IMR-90 (cell line): ENCODE measurements at regions not wholly inside any gene's neighbourhood (a gene's known extent, or its start where the extent isn't known, plus 50 kb on each side); places are given as distances from the start of the nearest gene placed in this dataset.

Experiments used
- ATAC-seq: fragments of 200-7000 bp; cut with Tn5 transposase; 2 replicates; pipeline ENCODE4 v1.9.1; 2020; ENCODE audit warnings: low read depth, mild to moderate bottlenecking, moderate library complexity
- BruUV-seq: library from RNA; stranded (reverse); fragments of 400-500 nt; replicated peaks from 2 replicates; lab custom pipeline; 2021; lab: Mats Ljungman, UMichigan
- CTCF ChIA-PET: fragments of 300-600 bp; formaldehyde crosslinking; extraction: SDS; loops from one replicate; lab custom pipeline; 2021; ENCODE audit warnings: antibody characterized with exemption; lab: Yijun Ruan, JAX
- POLR2A ChIA-PET: fragments of 300-600 bp; sonication (Branson Sonifier 250); formaldehyde crosslinking; loops from one replicate; lab custom pipeline; 2022; ENCODE audit warnings: antibody characterized with exemption; ENCODE audit not compliant: unreplicated experiment; lab: Charles Lee
- DNase-seq: peaks from one replicate; pipeline ENCODE4 v3.0.0; 2013
- H2AFZ ChIP-seq: replicated peaks from 2 replicates; pipeline ENCODE3; 2013; ENCODE audit warnings: low read length, mild to moderate bottlenecking; ENCODE audit not compliant: poor library complexity
- H2AK5ac ChIP-seq: 2 replicates; pipeline ENCODE4 v1.6.1; 2013; ENCODE audit warnings: low read depth, low read length, inconsistent platforms
- H2AK9ac ChIP-seq: replicated peaks from 2 replicates; pipeline ENCODE3; 2013; ENCODE audit warnings: mild to moderate bottlenecking, low read depth, low read length, moderate library complexity; ENCODE audit not compliant: poor library complexity
- H2BK120ac ChIP-seq: 2 replicates; pipeline ENCODE4 v1.6.1; 2013; ENCODE audit warnings: low read depth, low read length, inconsistent platforms
- H2BK15ac ChIP-seq: 3 replicates; pipeline ENCODE4 v1.6.1; 2013; ENCODE audit warnings: low read depth, low read length, inconsistent platforms
- H2BK20ac ChIP-seq: 2 replicates; pipeline ENCODE4 v1.6.1; 2013; ENCODE audit warnings: low read depth, mild to moderate bottlenecking, inconsistent platforms, low read length, moderate library complexity
- H2BK5ac ChIP-seq: 2 replicates; pipeline ENCODE4 v1.6.1; 2013; ENCODE audit warnings: mild to moderate bottlenecking, low read depth, low read length, inconsistent platforms; ENCODE audit not compliant: poor library complexity, severe bottlenecking
- H3K14ac ChIP-seq: replicated peaks from 2 replicates; pipeline ENCODE4 v1.6.1; 2013; ENCODE audit warnings: low read depth, low read length, inconsistent platforms
- H3K18ac ChIP-seq: 2 replicates; pipeline ENCODE4 v1.6.1; 2013; ENCODE audit warnings: low read depth, low read length, control low read depth
- H3K23ac ChIP-seq: 2 replicates; pipeline ENCODE4 v1.6.1; 2013; ENCODE audit warnings: low read depth, low read length, inconsistent platforms
- H3K27ac ChIP-seq: 2 replicates; pipeline ENCODE4 v1.5.1; 2013; ENCODE audit warnings: mild to moderate bottlenecking, control low read depth, low read length; ENCODE audit not compliant: insufficient read depth
- H3K27me3 ChIP-seq: 2 replicates; pipeline ENCODE4 v1.6.1; 2013; ENCODE audit warnings: low read length; ENCODE audit not compliant: control insufficient read depth, insufficient read depth
- H3K36me3 ChIP-seq: 2 replicates; pipeline ENCODE4 v1.6.1; 2013; ENCODE audit warnings: low read length, mixed read lengths; ENCODE audit not compliant: control insufficient read depth, insufficient read depth
- H3K4ac ChIP-seq: 2 replicates; pipeline ENCODE4 v1.6.1; 2013; ENCODE audit warnings: low read depth, low read length, inconsistent platforms
- H3K4me1 ChIP-seq: 2 replicates; pipeline ENCODE4 v1.6.1; 2013; ENCODE audit warnings: low read length, mixed read lengths; ENCODE audit not compliant: control insufficient read depth, insufficient read depth
- H3K4me2 ChIP-seq: 2 replicates; pipeline ENCODE4 v1.6.1; 2013; ENCODE audit warnings: low read depth, mild to moderate bottlenecking, control low read depth, low read length, moderate library complexity
- H3K4me3 ChIP-seq: 2 replicates; pipeline ENCODE4 v1.5.1; 2013; ENCODE audit warnings: low read depth, mild to moderate bottlenecking, control low read depth, low read length, moderate library complexity; ENCODE audit not compliant: insufficient read depth
- H3K56ac ChIP-seq: 2 replicates; pipeline ENCODE4 v1.6.1; 2013; ENCODE audit warnings: low read length, inconsistent platforms; ENCODE audit not compliant: insufficient read depth; ENCODE audit errors: extremely low read depth
- H3K79me1 ChIP-seq, 2 experiments: 2 replicates each; pipeline ENCODE4 v1.6.1; 2013; ENCODE audit warnings: low read length in 2 of 2, inconsistent platforms in 1 of 2, low read depth in 1 of 2
- H3K9ac ChIP-seq: 2 replicates; pipeline ENCODE4 v1.6.1; 2013; ENCODE audit warnings: low read depth, low read length, control low read depth
- H3K9me1 ChIP-seq: 2 replicates; pipeline ENCODE4 v1.6.1; 2013; ENCODE audit warnings: low read length, inconsistent platforms; ENCODE audit not compliant: insufficient read depth
- H3K9me3 ChIP-seq: 2 replicates; pipeline ENCODE4 v1.6.1; 2013; ENCODE audit warnings: low read length; ENCODE audit not compliant: control insufficient read depth, insufficient read depth
- H4K20me1 ChIP-seq: 2 replicates; pipeline ENCODE4 v1.6.1; 2013; ENCODE audit warnings: low read length, inconsistent platforms; ENCODE audit not compliant: insufficient read depth
- H4K5ac ChIP-seq: 2 replicates; pipeline ENCODE4 v1.6.1; 2013; ENCODE audit warnings: mild to moderate bottlenecking, low read depth, low read length, control low read depth
- H4K8ac ChIP-seq, 2 experiments: 2 replicates each; pipeline ENCODE4 v1.6.1; 2013; ENCODE audit warnings: low read depth in 2 of 2, low read length in 2 of 2, control low read depth in 1 of 2, inconsistent platforms in 1 of 2
- H4K91ac ChIP-seq: 2 replicates; pipeline ENCODE4 v1.6.1; 2013; ENCODE audit warnings: low read depth, low read length, inconsistent platforms; ENCODE audit not compliant: insufficient read depth
- BHLHE40 ChIP-seq: fragments of 150-350 bp; IDR thresholded peaks from 2 replicates; pipeline ENCODE4 v1.6.1; 2016; ENCODE audit warnings: mild to moderate bottlenecking, low read depth, low read length
- CEBPB ChIP-seq: IDR thresholded peaks from 2 replicates; pipeline ENCODE4 v1.6.1; 2012; ENCODE audit warnings: low read depth, low read length, improper control_type of control experiment
- CHD1 ChIP-seq: IDR thresholded peaks from 2 replicates; pipeline ENCODE4 v1.6.1; 2012; ENCODE audit warnings: low read depth, low read length, improper control_type of control experiment
- FOS ChIP-seq: fragments of 150-350 bp; IDR thresholded peaks from 2 replicates; pipeline ENCODE4 v1.6.1; 2016; ENCODE audit warnings: low read depth, low read length
- MAFK ChIP-seq: IDR thresholded peaks from 2 replicates; pipeline ENCODE4 v1.6.1; 2012; ENCODE audit warnings: low read depth, low read length, improper control_type of control experiment
- MAZ ChIP-seq: IDR thresholded peaks from 2 replicates; pipeline ENCODE4 v1.6.1; 2012; ENCODE audit warnings: low read depth, mild to moderate bottlenecking, low read length, improper control_type of control experiment, moderate library complexity, borderline replicate concordance
- MXI1 ChIP-seq: IDR thresholded peaks from 2 replicates; pipeline ENCODE4 v1.6.1; 2012; ENCODE audit warnings: low read depth, mild to moderate bottlenecking, low read length, moderate library complexity, borderline replicate concordance
- NFE2L2 ChIP-seq: fragments of 150-350 bp; IDR thresholded peaks from 2 replicates; pipeline ENCODE4 v1.6.1; 2016; ENCODE audit warnings: low read depth, mild to moderate bottlenecking, low read length
- POLR2A ChIP-seq: IDR thresholded peaks from 2 replicates; pipeline ENCODE4 v1.6.1; 2012; ENCODE audit warnings: mild to moderate bottlenecking, low read depth, low read length
- RAD21 ChIP-seq: IDR thresholded peaks from 2 replicates; pipeline ENCODE4 v1.6.1; 2012; ENCODE audit warnings: low read length, improper control_type of control experiment
- RCOR1 ChIP-seq: IDR thresholded peaks from 2 replicates; pipeline ENCODE4 v1.6.1; 2012; ENCODE audit warnings: mild to moderate bottlenecking, low read length, improper control_type of control experiment; ENCODE audit not compliant: insufficient replicate concordance
- RFX5 ChIP-seq: IDR thresholded peaks from 2 replicates; pipeline ENCODE4 v1.8.0; 2012; ENCODE audit warnings: low read depth, mild to moderate bottlenecking, low read length, moderate library complexity
- SMC3 ChIP-seq: fragments of 150-350 bp; IDR thresholded peaks from 2 replicates; pipeline ENCODE4 v1.6.1; 2016; ENCODE audit warnings: low read depth, mild to moderate bottlenecking, antibody characterized with exemption, low read length, moderate library complexity
- USF2 ChIP-seq: fragments of 150-350 bp; IDR thresholded peaks from 2 replicates; pipeline ENCODE4 v1.6.1; 2017; ENCODE audit warnings: mild to moderate bottlenecking, antibody characterized with exemption, low read length, low read depth
- WGBS, 2 experiments: methylation state at CpG; one replicate each; pipeline versions ENCODE4 v1.1.5 to v1.1.7; 2013; ENCODE audit warnings: missing lambda C conversion rate in 2 of 2; ENCODE audit not compliant: insufficient read length in 1 of 2; ENCODE audit errors: extremely low coverage in 2 of 2; 5-methylcytosine and 5-hydroxymethylcytosine counted together
- dilution Hi-C: fragments of 300-500 bp; cut with HindIII; formaldehyde crosslinking; loops from one replicate; pipeline ENCODE4 v1.14.3; 2018; ENCODE audit warnings: low sequenced_read_pairs; ENCODE audit not compliant: unreplicated experiment
- in situ Hi-C: fragments of 300-500 bp; cut with MboI; formaldehyde crosslinking; loops from 3 replicates; pipeline ENCODE4 v1.14.3; 2019; ENCODE audit warnings: low sequenced_read_pairs, inconsistent platforms, mixed read lengths
- intact Hi-C: fragments of 100-400 bp; cut with micrococcal nuclease; formaldehyde crosslinking; loops from 2 replicates; pipeline ENCODE4 v1.10.0; 2022
- TF ChIP-seq, protein P1 (sequence below): fragments of 150-350 bp; IDR thresholded peaks from 2 replicates; pipeline ENCODE4 v1.6.1; 2016; ENCODE audit warnings: low read depth, mild to moderate bottlenecking, low read length, moderate library complexity, borderline replicate concordance

- TF ChIP-seq POLR2A (no peak), NFE2L2 (no peak), BHLHE40 (no peak)
Observed at GRCh38 chr22:27416511-27417420, 384.8 kb downstream of the MN1 start (continued).

GRCh38 chr22:27417421-27417814 is 384.1 kb downstream of the MN1 start:
- ChIA-PET POLR2A (no interaction called here), CTCF (interaction anchor here (1.0 kb wide), 1 partner anchor 303 kb away, joined by 3 read pairs; no protein-coding TSS in a partner anchor)
- Histone ChIP-seq H3K4me3 (no peak overlapping the region), H3K4ac (no peak overlapping the region; the same call in 1 of the 2 replicates), H2AK9ac (no peak overlapping the region), H2BK20ac (no peak overlapping the region), H2AK5ac (no peak overlapping the region), H4K8ac (no peak overlapping the region), H4K5ac (no peak overlapping the region), H3K79me1 (no peaks in the 10 kb centered on the region), H3K56ac (no peak overlapping the region), H3K27ac (no peak overlapping the region), H3K9ac (no peak overlapping the region), H3K27me3 (peaks cover 24% of the 10 kb centered on the region), H2BK15ac (no peak overlapping the region), H3K9me1 (peaks cover 8% of the 10 kb centered on the region; the same call in 1 of the 2 replicates), H4K20me1 (no peaks in the 10 kb centered on the region), H3K4me2 (no peak overlapping the region), H3K9me3 (no peaks in the 10 kb centered on the region), H3K14ac (no peak overlapping the region), H2BK5ac (no peak overlapping the region), H3K4me1 (peaks cover 18% of the 10 kb centered on the region), H2AFZ (no peak overlapping the region), H4K91ac (no peak overlapping the region), H3K18ac (no peak overlapping the region), H3K36me3 (no peaks in the 10 kb centered on the region), H3K23ac (no peak overlapping the region), H2BK120ac (0 out of 2 replicates have a peak overlapping the region, but pooled peaks have one; percentile 4)
- dilution Hi-C loops = no loop called here
- in situ Hi-C loops = loop anchor here (10.0 kb wide), 1 partner anchor 587 kb away; no protein-coding TSS in a partner anchor
- intact Hi-C loops = no loop called here
- DNase-seq (no peak), ATAC-seq (no peak)
- 90% methylated on average over 2 of the region's 5 CpGs; no CpG with 5 or more reads in 1 of the 2 experiments for WGBS, 2 experiments
- no TSS peak for BruUV-seq
- no peak for TF ChIP-seq BHLHE40
- TF ChIP-seq FOS = no peak
- no peak for TF ChIP-seq CEBPB
- TF ChIP-seq RFX5 = no peak
- TF ChIP-seq MXI1 = no peak
- TF ChIP-seq, protein P1, sequence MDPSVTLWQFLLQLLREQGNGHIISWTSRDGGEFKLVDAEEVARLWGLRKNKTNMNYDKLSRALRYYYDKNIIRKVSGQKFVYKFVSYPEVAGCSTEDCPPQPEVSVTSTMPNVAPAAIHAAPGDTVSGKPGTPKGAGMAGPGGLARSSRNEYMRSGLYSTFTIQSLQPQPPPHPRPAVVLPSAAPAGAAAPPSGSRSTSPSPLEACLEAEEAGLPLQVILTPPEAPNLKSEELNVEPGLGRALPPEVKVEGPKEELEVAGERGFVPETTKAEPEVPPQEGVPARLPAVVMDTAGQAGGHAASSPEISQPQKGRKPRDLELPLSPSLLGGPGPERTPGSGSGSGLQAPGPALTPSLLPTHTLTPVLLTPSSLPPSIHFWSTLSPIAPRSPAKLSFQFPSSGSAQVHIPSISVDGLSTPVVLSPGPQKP = no peak
- no peak for TF ChIP-seq MAFK
- no peak for TF ChIP-seq MAZ
- TF ChIP-seq RCOR1 = no peak
- TF ChIP-seq USF2 = no peak
- TF ChIP-seq SMC3 = no peak
- no peak for TF ChIP-seq RAD21
- no peak for TF ChIP-seq CHD1
- no peak for TF ChIP-seq NFE2L2
- TF ChIP-seq POLR2A = no peak
